NOMO-1 treated with DMSO at 0.1 percent for 48 hours (cell line): ENCODE measurements at regions not wholly inside any gene's neighbourhood (a gene's known extent, or its start where the extent isn't known, plus 50 kb on each side); places are given as distances from the start of the nearest gene placed in this dataset.

ENCODE experiments used
- DNase-seq: peaks from one replicate; lab custom pipeline; 2025; ENCODE audit not compliant: unreplicated experiment; lab: John Stamatoyannopoulos, UW

DNA sequence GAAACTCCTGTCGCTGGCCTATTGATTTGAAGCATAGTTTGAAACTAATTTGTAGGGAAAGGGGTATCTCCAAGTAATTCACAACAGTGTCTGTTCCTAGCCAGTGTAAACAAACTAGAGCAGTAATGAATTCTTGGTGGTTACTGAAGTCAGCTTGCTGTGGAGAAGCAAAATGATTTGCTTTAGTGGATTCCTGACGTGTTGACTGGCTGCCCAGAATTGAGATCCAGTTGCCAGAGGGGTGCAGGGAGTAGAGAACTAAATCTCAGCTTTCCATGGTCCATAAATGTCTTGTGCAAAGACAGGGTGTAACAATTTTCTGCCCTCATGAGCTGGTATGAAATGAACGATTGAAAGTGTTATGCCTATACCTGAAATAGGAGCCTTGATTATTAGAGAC, 382.5 kb upstream of the KIRREL3 start:
- DNase-seq, result no peak

DNA sequence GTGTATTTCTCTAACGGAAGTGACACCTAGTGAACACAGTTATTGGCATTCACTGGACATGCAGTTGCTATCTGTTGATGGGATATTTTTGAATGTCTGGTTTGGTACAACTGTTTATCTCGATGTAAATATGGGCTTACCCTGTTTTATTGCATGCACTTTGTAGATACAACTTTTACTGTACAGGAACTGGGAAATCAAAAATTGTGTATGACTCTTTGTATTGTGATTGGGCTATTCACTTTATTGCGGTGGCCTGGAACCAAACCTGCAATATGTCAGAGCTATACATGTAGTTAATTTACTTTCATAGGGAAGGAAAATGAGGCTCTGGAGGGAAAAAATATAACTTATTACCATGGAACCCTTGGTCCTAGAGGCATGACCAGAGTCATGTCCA, 380.7 kb upstream of the KIRREL3 start:
- no peak for DNase-seq

- no peak for DNase-seq
Measured at GRCh38 chr11:127379686-127380085, 379.1 kb upstream of the KIRREL3 start.

DNA sequence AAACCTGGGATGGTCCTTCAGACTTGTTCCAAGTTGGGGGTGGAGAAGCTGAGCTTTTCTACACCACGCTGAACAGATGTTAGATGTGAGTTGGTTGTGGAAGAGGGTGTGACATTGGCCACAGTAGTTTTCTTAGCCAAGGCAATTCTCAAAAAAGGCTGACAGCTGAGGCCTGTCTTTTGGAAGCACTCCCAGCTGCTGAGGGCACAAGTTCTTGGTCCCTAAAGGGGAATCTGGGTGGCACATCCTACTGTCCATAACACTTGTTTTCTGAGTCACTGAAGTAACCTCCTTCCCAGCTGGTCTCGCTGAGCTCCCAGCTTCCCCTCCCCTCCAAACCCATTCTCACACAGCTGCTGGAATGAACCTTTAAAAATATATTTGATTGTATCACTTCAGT, 375.7 kb upstream of the KIRREL3 start:
- DNase-seq, result no peak

- no peak for DNase-seq
Measured at GRCh38 chr11:127369356-127369755, 368.8 kb upstream of the KIRREL3 start.

DNA sequence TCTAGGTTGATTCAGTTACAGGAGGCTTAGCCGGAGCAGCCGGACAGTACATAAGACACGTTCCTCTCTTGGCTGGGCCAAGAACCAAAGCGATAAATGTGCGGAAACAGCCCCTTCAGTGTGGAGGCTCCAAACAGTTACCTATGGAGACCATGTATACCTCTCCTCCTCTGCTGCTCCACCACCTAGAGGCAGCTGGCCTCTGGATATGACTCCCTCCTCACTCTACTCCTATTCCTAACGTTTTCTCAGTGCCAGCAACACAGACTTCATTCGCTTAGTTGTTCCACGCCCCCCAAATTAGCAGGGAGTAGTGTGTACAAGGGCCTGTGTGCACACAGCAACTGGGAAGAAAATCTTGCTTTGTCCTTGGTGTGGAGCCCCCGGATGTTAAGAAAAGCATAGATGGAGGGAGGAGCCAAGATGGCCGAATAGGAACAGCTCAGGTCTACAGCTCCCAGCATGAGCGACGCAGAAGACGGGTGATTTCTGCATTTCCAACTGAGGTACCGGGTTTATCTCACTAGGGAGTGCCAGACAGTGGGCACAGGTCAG, 362.3 kb upstream of the KIRREL3 start:
- no peak for DNase-seq

DNA sequence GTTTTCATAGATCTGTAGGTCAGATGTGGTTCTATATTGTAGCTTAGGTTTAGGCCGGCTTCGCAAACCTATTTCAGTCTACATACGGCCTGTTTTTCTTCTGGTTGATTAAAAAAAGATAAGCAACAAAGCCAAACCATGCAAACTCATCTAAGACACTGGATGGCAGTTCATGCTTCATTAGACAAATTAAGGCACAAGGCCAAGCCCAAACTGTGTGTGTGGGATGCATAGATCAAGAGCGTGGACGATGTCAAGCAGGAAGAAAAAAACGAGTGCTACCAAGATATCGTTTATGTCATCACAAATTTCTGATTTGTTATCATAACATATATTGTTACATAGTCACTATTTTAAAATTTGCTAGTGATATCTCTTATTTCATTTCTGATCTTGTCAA, 357.6 kb upstream of the KIRREL3 start:
- DNase-seq, result no peak

GRCh38 chr11:127350476-127350875, 349.9 kb upstream of the KIRREL3 start:
- DNase-seq, result no peak

DNA sequence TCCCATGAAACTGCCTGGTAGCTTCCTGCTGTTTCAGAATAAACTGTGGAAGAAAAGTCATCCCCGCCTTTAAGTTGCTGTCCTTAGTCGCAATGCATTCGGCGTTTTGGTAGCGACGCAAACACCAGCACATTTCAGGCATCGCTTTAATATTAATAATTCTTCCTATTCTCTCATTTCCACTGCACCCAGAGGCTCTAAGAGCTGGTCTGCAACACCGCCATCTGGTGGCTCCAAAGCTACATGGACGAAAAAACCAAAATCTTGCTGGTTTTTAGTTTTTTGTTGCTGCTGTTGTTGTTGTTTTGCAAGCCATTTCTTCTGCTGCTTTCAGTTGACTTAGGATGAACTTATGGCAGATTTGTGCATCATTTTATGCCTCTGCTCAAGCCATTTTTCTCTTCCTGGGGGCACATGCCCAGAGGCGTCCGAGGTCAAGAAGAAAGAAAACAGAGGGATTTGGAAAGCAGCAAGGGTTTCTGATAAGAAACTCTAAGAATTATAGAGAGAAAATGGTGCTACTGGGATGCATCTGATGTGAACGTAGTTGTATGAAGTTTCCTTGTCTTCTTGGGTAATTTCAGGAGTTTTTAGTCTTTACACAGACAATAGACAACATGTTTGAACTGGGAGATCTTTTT, 345.4 kb upstream of the KIRREL3 start:
- peak; percentile 15 for DNase-seq

DNA sequence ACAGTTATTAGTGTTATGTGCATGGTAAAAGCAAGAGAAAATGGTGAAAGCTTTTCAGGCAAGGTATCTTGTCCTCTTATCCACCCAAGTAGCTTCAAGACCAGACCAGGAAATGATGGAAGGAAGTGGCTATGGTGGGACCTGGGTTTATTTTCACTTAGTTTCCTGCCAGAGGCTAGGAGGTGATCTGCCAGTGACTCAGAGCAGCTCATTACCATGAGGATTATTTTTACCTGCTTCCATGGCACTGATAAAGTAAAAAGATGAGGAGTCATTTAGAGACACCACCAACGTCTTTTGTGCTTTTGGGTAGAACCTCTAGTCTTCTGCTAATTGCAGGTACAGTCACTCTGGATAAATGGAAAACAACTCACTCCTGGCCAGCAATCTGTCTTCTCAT, 339.9 kb upstream of the KIRREL3 start:
- no peak for DNase-seq

GRCh38 chr11:127339376-127339775, 338.8 kb upstream of the KIRREL3 start:
- no peak for DNase-seq

DNA sequence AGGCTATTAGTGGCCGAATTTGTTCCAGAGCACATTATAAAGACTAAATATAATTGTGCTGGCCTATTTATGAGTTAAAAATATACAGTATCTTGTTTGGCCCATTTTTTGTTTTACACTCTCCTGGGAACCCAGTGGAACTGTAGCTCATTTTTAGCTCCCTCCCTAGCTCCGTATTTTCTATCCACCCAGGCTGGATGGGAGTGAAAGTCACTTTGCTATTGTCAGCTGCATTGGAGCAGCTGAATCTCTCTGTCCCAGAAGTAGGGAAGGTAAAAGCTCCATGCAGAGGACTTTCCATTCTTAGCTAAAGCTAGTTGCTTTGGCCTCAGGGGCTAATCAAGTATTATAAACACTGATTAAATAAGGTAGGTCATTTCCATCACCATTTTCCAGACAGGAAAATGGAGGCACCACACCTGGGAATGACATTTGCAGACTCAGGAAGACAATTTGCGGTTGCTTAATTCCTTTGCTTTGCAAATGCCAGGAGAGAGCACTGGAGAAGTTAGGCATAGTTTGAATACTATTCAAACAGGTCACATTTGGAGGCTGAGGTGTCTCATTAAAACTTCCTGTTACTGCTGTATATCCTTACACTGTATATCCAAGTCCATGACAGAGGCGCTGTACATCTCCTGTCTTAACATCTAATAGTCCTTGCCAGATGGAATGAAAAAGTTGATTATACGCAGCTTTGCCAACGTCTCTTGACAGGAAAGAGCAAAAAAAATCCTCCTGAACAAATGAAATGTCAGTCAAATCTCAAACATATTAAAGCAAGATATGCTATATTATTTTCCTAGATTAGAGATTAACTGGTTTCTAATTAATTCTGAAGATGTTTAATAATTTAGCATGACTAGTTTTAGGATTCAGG, 338.1 kb upstream of the KIRREL3 start:
- no peak for DNase-seq

GRCh38 chr11:127334466-127334865, 333.9 kb upstream of the KIRREL3 start:
- no peak for DNase-seq

DNA sequence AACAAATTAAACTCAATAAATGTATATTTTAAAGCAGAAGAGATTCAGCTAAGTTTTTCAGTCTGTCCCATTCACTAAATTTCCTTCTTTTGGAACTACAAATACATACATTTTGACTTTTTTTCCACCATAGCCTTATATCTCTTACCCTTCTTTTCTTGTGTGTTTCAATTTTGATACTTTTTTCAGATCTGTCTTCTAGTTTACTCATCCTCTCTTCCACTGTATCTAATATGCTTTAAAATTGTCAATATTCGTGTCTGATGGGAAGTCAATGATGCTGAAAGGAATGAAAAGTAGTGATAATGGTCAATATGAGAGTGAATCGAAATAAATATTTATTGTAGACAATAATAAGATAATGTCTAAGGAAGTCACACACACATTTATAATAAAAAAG, 332.3 kb upstream of the KIRREL3 start:
- DNase-seq, result no peak

GRCh38 chr11:127330044-127330443, 329.5 kb upstream of the KIRREL3 start:
- no peak for DNase-seq

- no peak for DNase-seq
Measured at GRCh38 chr11:127308291-127308690, 307.7 kb upstream of the KIRREL3 start.

DNA sequence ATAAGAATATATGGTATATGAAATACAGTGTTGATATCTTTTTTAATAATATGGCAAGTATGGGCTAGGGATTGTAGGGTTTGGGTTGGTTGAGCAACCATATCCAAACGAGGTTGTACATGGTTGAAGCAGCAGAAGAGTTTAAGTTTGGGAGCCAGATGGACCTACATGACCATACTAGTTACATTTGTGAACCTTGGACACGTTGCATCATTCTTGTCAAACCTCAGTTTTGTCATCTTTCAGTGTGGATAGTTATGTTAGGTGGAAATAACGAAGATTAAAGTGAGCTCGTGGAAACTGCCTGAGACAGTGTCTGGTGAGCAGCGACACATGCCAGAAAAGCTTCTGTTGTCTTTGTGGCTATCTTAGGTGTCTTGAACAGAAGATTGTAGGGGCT, 307.1 kb upstream of the KIRREL3 start:
- DNase-seq, result no peak

- no peak for DNase-seq
Measured at GRCh38 chr11:127304634-127305033, 304.1 kb upstream of the KIRREL3 start.

GRCh38 chr11:127288926-127289325, 288.4 kb upstream of the KIRREL3 start:
- no peak for DNase-seq

GRCh38 chr11:127281534-127281933, 281.0 kb upstream of the KIRREL3 start:
- DNase-seq, result no peak

GRCh38 chr11:127275774-127276173, 275.2 kb upstream of the KIRREL3 start:
- no peak for DNase-seq

DNA sequence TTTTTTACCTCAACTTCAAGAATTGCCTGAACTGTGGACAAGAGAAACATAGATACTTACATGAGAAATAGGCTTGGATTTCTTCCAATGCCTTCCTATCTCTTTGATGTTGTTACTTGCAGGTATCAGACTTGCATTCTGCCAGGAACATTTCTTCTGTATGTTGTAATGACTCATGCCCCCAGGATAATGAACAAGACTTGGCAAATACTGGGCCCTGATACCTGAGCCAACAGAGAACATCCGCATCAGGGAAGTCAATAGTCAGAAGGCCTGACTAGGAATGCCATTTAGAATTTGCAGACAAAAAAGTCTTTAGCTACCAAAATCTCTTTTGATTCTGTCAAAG, 273.7 kb upstream of the KIRREL3 start:
- DNase-seq, result no peak
